GM06990 (cell line): ENCODE measurements at regions not wholly inside any gene's neighbourhood (a gene's known extent, or its start where the extent isn't known, plus 50 kb on each side); places are given as distances from the start of the nearest gene placed in this dataset.
A peak's percentile ranks its signal among the peaks of the same experiment; 100 is the strongest.

ENCODE experiments used
- DNase-seq: peaks from one replicate; pipeline ENCODE4 v3.0.0-alpha.2; 2011; ENCODE audit not compliant: insufficient read length; ENCODE audit errors: extremely low read depth
- H3K27me3 ChIP-seq: replicated peaks from 2 replicates; pipeline ENCODE4 v1.6.0; 2011; ENCODE audit warnings: low read length; ENCODE audit not compliant: control insufficient read depth, insufficient read depth
- H3K36me3 ChIP-seq: 2 replicates; pipeline ENCODE4 v1.5.1; 2011; ENCODE audit warnings: low read length; ENCODE audit not compliant: control insufficient read depth, insufficient read depth
- H3K4me3 ChIP-seq: replicated peaks from 2 replicates; pipeline ENCODE4 v1.5.1; 2011; ENCODE audit warnings: low read depth, mild to moderate bottlenecking, control low read depth, low read length
- TF ChIP-seq, protein P1 (sequence below): IDR thresholded peaks from 2 replicates; pipeline ENCODE4 v1.5.1; 2011; ENCODE audit warnings: low read length, control low read depth, mild to moderate bottlenecking, inconsistent platforms; ENCODE audit not compliant: insufficient read depth, poor library complexity, severe bottlenecking

GRCh38 chr3:101940521-101941317 is 91.4 kb downstream of the NFKBIZ start:
- Histone ChIP-seq H3K36me3 (no peaks in the 10 kb centered on the region), H3K4me3 (no peak overlapping the region), H3K27me3 (no peaks in the 10 kb centered on the region)
- TF ChIP-seq, protein P1, sequence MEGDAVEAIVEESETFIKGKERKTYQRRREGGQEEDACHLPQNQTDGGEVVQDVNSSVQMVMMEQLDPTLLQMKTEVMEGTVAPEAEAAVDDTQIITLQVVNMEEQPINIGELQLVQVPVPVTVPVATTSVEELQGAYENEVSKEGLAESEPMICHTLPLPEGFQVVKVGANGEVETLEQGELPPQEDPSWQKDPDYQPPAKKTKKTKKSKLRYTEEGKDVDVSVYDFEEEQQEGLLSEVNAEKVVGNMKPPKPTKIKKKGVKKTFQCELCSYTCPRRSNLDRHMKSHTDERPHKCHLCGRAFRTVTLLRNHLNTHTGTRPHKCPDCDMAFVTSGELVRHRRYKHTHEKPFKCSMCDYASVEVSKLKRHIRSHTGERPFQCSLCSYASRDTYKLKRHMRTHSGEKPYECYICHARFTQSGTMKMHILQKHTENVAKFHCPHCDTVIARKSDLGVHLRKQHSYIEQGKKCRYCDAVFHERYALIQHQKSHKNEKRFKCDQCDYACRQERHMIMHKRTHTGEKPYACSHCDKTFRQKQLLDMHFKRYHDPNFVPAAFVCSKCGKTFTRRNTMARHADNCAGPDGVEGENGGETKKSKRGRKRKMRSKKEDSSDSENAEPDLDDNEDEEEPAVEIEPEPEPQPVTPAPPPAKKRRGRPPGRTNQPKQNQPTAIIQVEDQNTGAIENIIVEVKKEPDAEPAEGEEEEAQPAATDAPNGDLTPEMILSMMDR = no peak
- DNase-seq = no peak

- no peaks in the 10 kb centered on the region for H3K36me3 ChIP-seq
- H3K27me3 ChIP-seq = no peaks in the 10 kb centered on the region
- DNase-seq = no peak
- H3K4me3 ChIP-seq = no peak overlapping the region
- TF ChIP-seq, protein P1 = no peak
Observed at GRCh38 chr3:101941318-101942040, 92.2 kb downstream of the NFKBIZ start.

GRCh38 chr3:101942356-101942755 is 93.0 kb downstream of the NFKBIZ start:
- Histone ChIP-seq H3K27me3 (no peaks in the 10 kb centered on the region), H3K36me3 (no peaks in the 10 kb centered on the region), H3K4me3 (no peak overlapping the region)
- TF ChIP-seq, protein P1 = no peak
- DNase-seq = peak; percentile 64

DNA sequence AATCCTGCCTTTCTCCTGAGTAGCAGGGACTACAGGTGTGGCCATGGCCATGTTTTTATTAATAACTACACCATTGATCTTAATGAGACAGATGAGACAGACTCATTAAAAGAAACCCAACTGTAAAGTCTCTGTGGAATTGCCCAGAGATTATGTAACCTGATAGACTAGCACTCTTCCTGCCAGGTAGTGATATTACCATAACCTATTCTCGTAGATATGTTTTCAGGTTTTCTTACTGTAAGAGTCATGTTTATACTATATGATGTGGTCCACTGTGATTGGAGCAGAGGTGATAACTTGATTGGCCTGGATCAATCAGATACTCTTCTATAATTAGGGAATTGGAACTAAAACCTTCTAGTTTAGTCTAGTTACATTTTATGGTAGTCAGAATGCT is 93.7 kb downstream of the NFKBIZ start:
- no peak overlapping the region for H3K4me3 ChIP-seq
- TF ChIP-seq, protein P1 = no peak
- H3K27me3 ChIP-seq = no peaks in the 10 kb centered on the region
- no peaks in the 10 kb centered on the region for H3K36me3 ChIP-seq
- no peak for DNase-seq

DNA sequence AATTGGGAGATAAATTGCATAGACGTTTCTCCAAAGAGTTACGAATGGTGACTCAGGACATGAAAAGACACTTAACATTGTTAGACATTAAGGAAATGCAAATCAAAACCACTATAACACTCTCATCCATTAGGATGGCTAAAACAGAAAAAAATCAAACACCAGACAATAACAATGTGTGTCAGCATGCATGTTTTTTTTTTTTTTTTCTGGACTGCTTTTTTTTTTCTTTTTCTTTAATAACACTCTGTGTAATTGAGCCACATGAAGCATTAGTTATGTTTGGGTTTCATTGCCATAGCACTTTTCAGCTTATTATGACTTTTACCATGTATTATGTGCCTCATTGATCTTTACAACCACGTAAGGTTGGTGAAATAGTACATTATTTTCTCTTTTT is 95.0 kb downstream of the NFKBIZ start:
- TF ChIP-seq, protein P1 = no peak
- no peak overlapping the region for H3K4me3 ChIP-seq
- no peak for DNase-seq
- H3K36me3 ChIP-seq = no peaks in the 10 kb centered on the region
- no peaks in the 10 kb centered on the region for H3K27me3 ChIP-seq
